PC-9 (cell line): ENCODE measurements at regions not wholly inside any gene's neighbourhood (a gene's known extent, or its start where the extent isn't known, plus 50 kb on each side); places are given as distances from the start of the nearest gene placed in this dataset.

ENCODE experiments used
- EZH2 ChIP-seq: fragments of 200-600 bp; sonication (generic); IDR thresholded peaks from 2 replicates; pipeline ENCODE4 v1.8.0; 2017; ENCODE audit warnings: antibody characterized with exemption, low read depth
- TF ChIP-seq, protein P1 (sequence below): fragments of 200-600 bp; sonication (generic); conservative IDR thresholded peaks from 2 replicates; pipeline ENCODE4 v1.6.1; 2017; ENCODE audit warnings: mixed run types, antibody characterized with exemption, mild to moderate bottlenecking, moderate library complexity

DNA sequence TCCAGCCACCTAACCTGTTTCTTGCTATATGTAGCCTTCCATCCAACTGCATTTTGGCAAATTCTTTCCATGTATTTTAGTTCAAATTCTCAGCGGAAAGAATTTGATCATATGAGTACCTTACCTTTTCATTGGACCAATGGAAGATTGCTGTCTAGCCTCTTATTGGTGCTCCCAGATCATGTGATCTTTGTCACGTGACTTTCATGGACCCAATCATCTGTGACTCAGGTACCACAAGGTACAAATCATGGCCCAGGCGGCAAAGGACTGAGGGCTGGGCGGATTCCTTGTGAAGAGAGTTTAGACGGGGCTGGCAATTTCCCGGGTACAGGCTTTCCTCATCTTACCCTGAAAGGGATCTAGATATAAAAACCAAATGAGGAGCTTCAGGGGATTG, 85.9 kb upstream of the TBX20 start:
- TF ChIP-seq, protein P1, sequence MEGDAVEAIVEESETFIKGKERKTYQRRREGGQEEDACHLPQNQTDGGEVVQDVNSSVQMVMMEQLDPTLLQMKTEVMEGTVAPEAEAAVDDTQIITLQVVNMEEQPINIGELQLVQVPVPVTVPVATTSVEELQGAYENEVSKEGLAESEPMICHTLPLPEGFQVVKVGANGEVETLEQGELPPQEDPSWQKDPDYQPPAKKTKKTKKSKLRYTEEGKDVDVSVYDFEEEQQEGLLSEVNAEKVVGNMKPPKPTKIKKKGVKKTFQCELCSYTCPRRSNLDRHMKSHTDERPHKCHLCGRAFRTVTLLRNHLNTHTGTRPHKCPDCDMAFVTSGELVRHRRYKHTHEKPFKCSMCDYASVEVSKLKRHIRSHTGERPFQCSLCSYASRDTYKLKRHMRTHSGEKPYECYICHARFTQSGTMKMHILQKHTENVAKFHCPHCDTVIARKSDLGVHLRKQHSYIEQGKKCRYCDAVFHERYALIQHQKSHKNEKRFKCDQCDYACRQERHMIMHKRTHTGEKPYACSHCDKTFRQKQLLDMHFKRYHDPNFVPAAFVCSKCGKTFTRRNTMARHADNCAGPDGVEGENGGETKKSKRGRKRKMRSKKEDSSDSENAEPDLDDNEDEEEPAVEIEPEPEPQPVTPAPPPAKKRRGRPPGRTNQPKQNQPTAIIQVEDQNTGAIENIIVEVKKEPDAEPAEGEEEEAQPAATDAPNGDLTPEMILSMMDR = no peak
- no peak for TF ChIP-seq EZH2
